ENCODE measurements at regions not wholly inside any gene's neighbourhood (a gene's known extent, or its start where the extent isn't known, plus 50 kb on each side); places are given as distances from the start of the nearest gene placed in this dataset.

DNA sequence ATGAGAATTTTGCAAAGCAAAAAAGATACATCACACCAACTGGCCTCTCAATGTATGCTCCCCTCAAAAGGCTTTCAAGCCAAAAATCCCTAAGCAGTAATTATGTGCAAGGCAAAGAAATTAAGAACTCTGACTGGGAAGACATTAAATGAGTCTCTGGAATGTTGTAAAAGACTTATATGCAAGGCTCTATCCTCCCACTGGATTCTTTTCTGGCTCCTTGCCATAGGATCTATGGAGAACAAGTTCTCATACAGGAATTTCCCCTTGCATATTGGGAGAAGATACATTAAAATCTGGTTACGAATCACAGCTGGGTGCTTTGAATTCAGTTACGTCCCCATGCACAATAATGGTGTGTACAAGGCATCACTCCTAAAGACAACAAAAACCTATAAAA is 73.4 kb upstream of the ATL2 start:
- no peak for DNase-seq (ENCODE audit: low spot score)

DNA sequence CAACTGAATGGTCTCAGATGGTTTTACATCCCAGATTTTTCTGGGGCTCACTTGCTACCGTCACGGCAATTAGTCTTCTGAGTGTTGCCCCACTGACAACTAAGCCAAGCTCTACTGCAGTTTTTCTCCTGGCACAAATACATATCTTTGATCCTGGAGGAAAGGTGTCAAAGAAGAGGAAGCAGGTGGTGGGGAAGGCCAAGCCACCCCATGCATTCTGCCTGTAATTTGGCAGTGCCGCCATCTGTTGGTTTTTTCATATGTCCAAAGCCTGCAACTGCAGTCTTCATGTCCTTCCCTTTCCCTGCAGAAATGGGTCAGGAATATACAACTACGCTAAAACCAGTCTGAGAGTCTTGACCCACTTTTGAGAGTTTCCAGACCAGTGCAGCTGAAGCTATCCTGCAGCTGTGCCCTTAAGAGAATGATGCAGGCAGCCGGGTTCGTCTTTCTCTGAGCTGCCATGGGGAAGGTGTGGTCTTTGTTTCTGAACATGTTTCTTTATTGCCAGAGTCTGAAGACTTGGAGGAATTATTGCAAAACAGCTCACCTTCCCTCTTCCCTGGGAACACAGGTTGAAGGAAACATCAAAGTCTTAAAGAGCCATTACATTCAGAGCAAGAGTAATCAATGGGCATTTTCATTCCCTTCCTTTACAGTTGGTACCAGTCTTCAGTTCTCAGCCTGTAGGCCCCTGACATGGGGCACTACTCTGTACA is 71.8 kb upstream of the ATL2 start:
- no peak for DNase-seq (ENCODE audit: low spot score)

- DNase-seq (ENCODE audit: low spot score), result no peak
Measured at GRCh38 chr2:38446906-38447561, 70.0 kb upstream of the ATL2 start.

- no peak for DNase-seq (ENCODE audit: low spot score)
Measured at GRCh38 chr2:38446418-38446817, 69.3 kb upstream of the ATL2 start.

GRCh38 chr2:38444247-38444646 is 67.2 kb upstream of the ATL2 start:
- no peak for DNase-seq (ENCODE audit: low spot score)

DNA sequence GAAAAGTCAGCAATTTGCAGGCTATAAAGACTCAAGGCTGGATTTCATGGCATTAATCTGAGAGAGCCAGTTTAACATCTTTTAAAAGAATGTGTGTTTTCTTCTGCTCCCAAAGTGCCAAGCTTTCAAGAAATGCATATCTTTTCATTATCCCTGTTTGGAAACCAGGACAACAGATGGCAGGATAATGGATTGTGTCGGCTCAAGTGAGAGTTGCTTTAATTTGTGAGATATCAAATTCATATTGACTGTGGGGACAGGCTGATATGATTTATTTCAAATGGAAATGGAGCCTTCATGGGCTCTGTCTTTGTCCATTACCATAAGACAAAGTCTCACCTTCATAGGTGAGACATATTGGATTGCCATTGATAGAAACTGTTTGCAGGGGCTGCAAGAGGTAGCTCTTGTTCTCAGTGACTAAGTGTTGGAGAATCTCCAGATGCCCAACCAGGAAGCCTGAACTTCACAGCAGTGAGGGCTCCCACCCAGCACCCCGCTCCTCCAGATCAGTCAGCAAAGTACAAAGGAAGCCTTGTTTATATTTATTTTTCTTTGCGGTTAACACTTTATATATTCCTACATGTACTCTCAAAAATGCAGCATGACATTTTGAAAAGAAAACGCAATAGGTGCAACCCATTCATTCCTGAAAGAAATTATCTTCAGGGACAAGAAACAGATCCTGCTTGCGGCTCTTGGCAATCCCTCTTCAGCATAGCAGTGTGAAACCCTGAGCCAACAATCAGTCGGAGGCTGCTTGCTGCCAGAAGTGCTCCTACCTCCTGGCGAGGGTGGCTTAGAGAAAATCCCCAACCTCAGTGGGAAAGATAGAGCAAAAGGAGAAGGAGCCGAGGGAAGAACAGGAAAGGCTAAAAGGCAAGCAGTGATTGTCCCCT is 65.8 kb upstream of the ATL2 start:
- DNase-seq (ENCODE audit: low spot score), result no peak

DNA sequence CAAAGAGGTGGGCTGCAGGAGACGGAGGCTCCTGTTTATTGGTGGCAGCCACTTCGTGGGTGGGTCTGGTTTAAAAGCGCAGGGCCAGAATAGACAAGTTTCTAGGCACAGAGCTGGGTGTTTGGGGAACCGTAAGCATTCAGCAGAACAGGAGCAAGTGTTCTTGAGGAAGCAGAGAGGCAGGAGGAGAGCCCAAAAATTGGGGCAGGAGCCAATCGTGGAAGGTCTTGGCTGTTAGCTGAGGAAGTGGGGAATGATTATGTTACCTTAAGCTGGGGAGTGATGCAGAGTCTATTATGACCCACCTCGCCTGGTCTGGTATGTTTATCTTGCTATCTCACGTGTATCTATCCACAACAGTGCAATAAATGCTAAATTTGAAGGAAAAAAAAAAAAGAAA is 64.3 kb upstream of the ATL2 start:
- no peak for DNase-seq (ENCODE audit: low spot score)

- no peak for DNase-seq (ENCODE audit: low spot score)
Measured at GRCh38 chr2:38440655-38441054, 63.6 kb upstream of the ATL2 start.

DNA sequence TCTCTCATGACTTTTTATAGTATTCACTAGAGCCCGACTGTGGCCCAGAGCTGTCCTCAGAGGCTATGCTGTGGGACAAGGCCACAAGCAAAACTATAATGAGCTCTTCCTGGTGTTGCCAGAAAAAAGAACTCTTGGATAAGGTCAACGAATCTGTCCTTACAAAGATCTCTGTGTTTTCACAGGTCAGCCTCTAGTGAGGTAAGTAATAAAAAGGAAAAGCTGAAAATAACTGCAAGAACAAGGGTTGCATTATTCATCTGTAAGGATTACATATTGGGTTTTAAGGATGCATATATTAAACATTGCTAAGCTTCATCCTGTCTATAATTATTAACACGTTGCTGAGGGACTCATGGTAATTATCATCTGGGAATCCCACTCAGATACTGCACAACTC is 62.8 kb upstream of the ATL2 start:
- DNase-seq (ENCODE audit: low spot score), result no peak

GRCh38 chr2:38438883-38439612 is 62.0 kb upstream of the ATL2 start:
- DNase-seq (ENCODE audit: low spot score), result no peak

- no peak for DNase-seq (ENCODE audit: low spot score)
Measured at GRCh38 chr2:38438133-38438882, 61.2 kb upstream of the ATL2 start.

GRCh38 chr2:38436227-38436664 is 59.2 kb upstream of the ATL2 start:
- no peak for DNase-seq (ENCODE audit: low spot score)

DNA sequence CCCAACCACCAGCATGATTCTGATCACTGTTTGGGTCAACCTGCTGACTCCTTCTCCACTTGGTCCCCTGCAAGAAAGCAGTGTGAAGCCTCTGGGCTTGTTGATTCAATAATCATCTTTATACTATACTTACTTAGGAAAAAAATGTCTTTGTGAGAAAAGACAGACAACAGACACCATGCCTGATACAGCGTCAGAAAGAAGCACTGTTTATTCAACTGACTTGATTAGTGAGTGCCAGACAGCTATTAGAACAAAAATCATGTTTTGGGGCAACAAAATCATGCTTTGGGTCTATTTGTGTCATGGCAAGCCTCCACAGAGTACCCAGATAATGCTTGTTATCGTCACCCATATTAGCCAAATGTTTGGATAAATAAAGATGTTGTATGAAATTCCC is 58.7 kb upstream of the ATL2 start:
- no peak for DNase-seq (ENCODE audit: low spot score)

GRCh38 chr2:38434595-38434994 is 57.5 kb upstream of the ATL2 start:
- DNase-seq (ENCODE audit: low spot score), result no peak

DNA sequence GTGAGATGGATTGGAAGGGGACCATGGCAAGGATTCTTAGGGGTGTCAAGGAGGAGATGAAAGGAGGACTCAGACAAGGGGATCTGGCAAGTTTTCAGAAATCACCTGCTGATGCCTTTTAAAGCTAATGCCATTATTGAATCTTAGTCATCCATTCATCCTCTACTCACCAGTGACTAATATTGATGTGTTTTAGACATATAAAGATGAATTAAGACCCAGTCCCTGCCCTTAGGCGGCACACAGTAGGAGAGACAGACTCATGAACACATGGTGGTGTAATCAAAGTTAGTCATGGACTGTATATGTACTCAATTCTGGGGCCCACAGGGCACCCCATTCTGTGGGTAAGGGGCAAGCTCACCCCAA is 56.5 kb upstream of the ATL2 start:
- DNase-seq (ENCODE audit: low spot score), result no peak

GRCh38 chr2:38432820-38433606 is 55.9 kb upstream of the ATL2 start:
- DNase-seq (ENCODE audit: low spot score), result no peak

- DNase-seq (ENCODE audit: low spot score), result no peak
Measured at GRCh38 chr2:38430597-38431207, 53.6 kb upstream of the ATL2 start.

GRCh38 chr2:38430196-38430595 is 53.1 kb upstream of the ATL2 start:
- DNase-seq (ENCODE audit: low spot score), result no peak

- DNase-seq (ENCODE audit: low spot score), result no peak
Measured at GRCh38 chr2:38427936-38428335, 50.9 kb upstream of the ATL2 start.

DNA sequence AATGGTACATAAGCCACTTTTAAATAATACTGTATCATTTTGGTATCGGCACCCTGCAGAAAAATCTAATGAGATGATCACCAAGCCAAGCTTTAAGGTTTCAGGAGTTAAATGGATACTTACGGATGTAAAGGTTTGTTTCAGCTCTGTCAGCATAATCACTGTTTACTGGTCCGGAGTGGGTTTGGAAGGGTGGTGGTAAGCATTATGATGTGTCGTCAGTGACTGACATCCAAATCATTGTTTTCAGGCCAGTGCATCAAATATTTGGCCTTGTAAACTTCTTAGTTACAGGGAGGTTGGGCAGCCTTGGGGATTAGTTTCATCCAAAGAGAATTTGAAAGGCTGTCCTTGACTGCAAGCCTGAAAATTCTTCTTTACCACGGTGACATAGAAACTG is 50.0 kb upstream of the ATL2 start:
- no peak for DNase-seq (ENCODE audit: low spot score)
